Ascending aorta (tissue), 2 donors: ENCODE measurements at regions not wholly inside any gene's neighbourhood (a gene's known extent, or its start where the extent isn't known, plus 50 kb on each side); places are given as distances from the start of the nearest gene placed in this dataset.

Source experiments
- DNase-seq, 2 donors: peaks; one replicate each; pipeline ENCODE4 v3.0.0-alpha.2; 2019; ENCODE audit warnings: low spot score in 2 of 2
- H3K27ac ChIP-seq, 2 donors: fragments of 200-600 bp; sonication (generic); one replicate each; pipeline ENCODE4 v1.5.1; 2016 to 2017; ENCODE audit warnings: mild to moderate bottlenecking in 1 of 2
- H3K27me3 ChIP-seq: fragments of 200-600 bp; sonication (generic); one replicate; pipeline ENCODE4 v1.5.1; 2017
- H3K36me3 ChIP-seq, 2 donors: fragments of 200-600 bp; sonication (generic); one replicate each; pipeline ENCODE4 v1.5.1; 2016
- H3K4me1 ChIP-seq, 2 donors: fragments of 200-600 bp; sonication (generic); one replicate each; pipeline ENCODE4 v1.5.1; 2016 to 2017; ENCODE audit warnings: mild to moderate bottlenecking in 1 of 2
- H3K4me3 ChIP-seq, 2 donors: fragments of 200-600 bp; sonication (generic); one replicate each; pipeline ENCODE4 v1.5.1; 2016 to 2017; ENCODE audit warnings: mild to moderate bottlenecking in 1 of 2
- H3K9me3 ChIP-seq, 2 donors: fragments of 200-600 bp; sonication (generic); one replicate each; pipeline ENCODE4 v1.5.1; 2016
- intact Hi-C: fragments of 100-400 bp; cut with DNase I; formaldehyde crosslinking; loops from one replicate; pipeline ENCODE4 v1.15.1; 2023
- TF ChIP-seq, protein P1 (sequence below), 3 experiments: fragments of 200-600 bp in 2 of 3; fragments of 450-650 bp in 1 of 3; sonication (generic) in 2 of 3; IDR thresholded peaks; one replicate each; pipeline ENCODE4 v1.5.1; 2016 to 2019; ENCODE audit warnings: antibody characterized with exemption in 3 of 3, mild to moderate bottlenecking in 1 of 3, moderate library complexity in 1 of 3

DNA sequence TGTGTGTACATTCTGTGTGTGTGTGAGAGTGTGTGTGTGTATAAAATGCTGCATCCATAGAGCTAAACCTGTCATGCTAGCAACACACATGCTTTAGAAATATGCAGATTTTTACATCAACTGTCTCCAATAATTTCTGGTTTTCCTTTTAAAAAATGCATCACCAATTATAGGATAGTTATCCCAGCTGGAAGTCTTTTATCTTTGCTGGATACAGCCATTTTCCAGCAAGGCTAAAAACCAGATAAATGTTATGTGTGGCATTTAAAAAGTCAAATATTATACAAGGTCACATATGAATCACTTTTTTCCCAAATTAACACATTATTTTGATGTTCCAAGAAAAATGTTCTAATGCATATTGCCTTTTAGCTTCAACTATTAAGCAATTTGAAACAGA is 202.0 kb upstream of the IPO5 start:
- Histone ChIP-seq H3K4me1 (peaks cover 0 to 4% of the 10 kb centered on the region in 2 donors), H3K36me3 (no peaks in the 10 kb centered on the region), H3K27ac (no peak overlapping the region), H3K4me3 (no peak overlapping the region), H3K9me3 (no peaks in the 10 kb centered on the region), H3K27me3 (no peaks in the 10 kb centered on the region)
- intact Hi-C loops = no loop called here
- TF ChIP-seq, protein P1, sequence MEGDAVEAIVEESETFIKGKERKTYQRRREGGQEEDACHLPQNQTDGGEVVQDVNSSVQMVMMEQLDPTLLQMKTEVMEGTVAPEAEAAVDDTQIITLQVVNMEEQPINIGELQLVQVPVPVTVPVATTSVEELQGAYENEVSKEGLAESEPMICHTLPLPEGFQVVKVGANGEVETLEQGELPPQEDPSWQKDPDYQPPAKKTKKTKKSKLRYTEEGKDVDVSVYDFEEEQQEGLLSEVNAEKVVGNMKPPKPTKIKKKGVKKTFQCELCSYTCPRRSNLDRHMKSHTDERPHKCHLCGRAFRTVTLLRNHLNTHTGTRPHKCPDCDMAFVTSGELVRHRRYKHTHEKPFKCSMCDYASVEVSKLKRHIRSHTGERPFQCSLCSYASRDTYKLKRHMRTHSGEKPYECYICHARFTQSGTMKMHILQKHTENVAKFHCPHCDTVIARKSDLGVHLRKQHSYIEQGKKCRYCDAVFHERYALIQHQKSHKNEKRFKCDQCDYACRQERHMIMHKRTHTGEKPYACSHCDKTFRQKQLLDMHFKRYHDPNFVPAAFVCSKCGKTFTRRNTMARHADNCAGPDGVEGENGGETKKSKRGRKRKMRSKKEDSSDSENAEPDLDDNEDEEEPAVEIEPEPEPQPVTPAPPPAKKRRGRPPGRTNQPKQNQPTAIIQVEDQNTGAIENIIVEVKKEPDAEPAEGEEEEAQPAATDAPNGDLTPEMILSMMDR (IDR thresholded peaks at IDR 0.05) = no peak
- no peak for DNase-seq

- Histone ChIP-seq H3K27ac (no peak overlapping the region), H3K27me3 (no peaks in the 10 kb centered on the region), H3K36me3 (no peaks in the 10 kb centered on the region), H3K4me3 (no peak overlapping the region), H3K4me1 (peaks cover 0 to 9% of the 10 kb centered on the region in 2 donors), H3K9me3 (no peaks in the 10 kb centered on the region)
- intact Hi-C loops = no loop called here
- TF ChIP-seq, protein P1 (IDR thresholded peaks at IDR 0.05) = no peak
- no peak for DNase-seq
These were observed 200.4 kb upstream of the IPO5 start for GRCh38 chr13:97752961-97753668.

- intact Hi-C loops = no loop called here
- Histone ChIP-seq H3K27ac (no peak overlapping the region), H3K4me3 (no peak overlapping the region), H3K36me3 (no peaks in the 10 kb centered on the region), H3K27me3 (no peaks in the 10 kb centered on the region), H3K4me1 (peaks cover 0 to 9% of the 10 kb centered on the region in 2 donors), H3K9me3 (no peaks in the 10 kb centered on the region)
- TF ChIP-seq, protein P1 (IDR thresholded peaks at IDR 0.05) = no peak
- DNase-seq = no peak
These were observed 199.4 kb upstream of the IPO5 start for GRCh38 chr13:97753942-97754670.

DNA sequence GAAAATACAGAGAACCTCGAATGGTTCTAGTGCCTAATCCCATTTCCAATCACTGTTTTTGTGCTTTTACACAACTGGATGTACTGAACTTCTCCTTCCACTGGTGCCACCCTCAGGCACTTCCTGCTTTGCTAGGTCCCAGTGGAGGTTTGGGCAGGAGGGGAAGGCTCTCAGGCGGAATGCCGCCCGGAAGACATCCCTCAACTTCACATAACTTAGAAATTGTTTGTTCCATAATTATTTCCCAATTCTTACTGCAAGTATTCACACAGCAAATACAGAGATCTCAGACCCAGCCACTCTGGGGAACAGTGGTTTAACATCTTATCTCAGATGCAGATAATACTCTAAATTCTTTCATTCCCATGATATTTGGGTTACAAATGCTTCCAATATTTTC is 195.7 kb upstream of the IPO5 start:
- no peak overlapping the region for H3K4me3 ChIP-seq
- peaks cover 0 to 5% of the 10 kb centered on the region in 2 donors for H3K4me1 ChIP-seq
- peak overlapping the region; percentile 19 to 73 for H3K27ac ChIP-seq
- peak in 1 of 2 donors; percentile 84 for DNase-seq
- H3K36me3 ChIP-seq = no peaks in the 10 kb centered on the region
- no peaks in the 10 kb centered on the region for H3K27me3 ChIP-seq
- TF ChIP-seq, protein P1 (IDR thresholded peaks at IDR 0.05) = no peak
- peaks cover 0 to 5% of the 10 kb centered on the region in 2 donors for H3K9me3 ChIP-seq
- intact Hi-C loops = no loop called here

DNA sequence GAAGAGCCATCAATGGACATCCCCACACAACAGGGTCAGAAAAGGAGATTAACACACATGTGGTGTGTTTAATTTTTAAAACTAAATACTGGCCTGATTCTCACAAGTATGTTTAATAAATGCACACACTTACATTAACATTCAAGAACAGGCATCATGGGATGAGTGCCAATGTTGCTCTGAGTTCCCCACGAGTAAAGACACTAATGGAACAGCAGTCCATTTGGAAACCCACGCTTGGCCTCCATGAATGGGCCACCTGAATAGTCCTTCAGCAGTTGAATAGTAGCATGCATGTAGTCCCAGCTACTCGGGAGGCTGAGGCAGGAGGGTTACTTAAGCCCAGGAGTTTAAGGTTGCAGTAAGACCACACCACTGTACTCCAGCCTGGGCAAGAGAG is 195.2 kb upstream of the IPO5 start:
- peak overlapping the region; percentile 19 to 73 for H3K27ac ChIP-seq
- no peak overlapping the region for H3K4me3 ChIP-seq
- TF ChIP-seq, protein P1 (IDR thresholded peaks at IDR 0.05) = no peak
- no peaks in the 10 kb centered on the region for H3K36me3 ChIP-seq
- peaks cover 0 to 5% of the 10 kb centered on the region in 2 donors for H3K4me1 ChIP-seq
- intact Hi-C loops = no loop called here
- peaks cover 0 to 8% of the 10 kb centered on the region in 2 donors for H3K9me3 ChIP-seq
- no peaks in the 10 kb centered on the region for H3K27me3 ChIP-seq
- DNase-seq = no peak
